ENCODE measurements at regions not wholly inside any gene's neighbourhood (a gene's known extent, or its start where the extent isn't known, plus 50 kb on each side); places are given as distances from the start of the nearest gene placed in this dataset.

DNA sequence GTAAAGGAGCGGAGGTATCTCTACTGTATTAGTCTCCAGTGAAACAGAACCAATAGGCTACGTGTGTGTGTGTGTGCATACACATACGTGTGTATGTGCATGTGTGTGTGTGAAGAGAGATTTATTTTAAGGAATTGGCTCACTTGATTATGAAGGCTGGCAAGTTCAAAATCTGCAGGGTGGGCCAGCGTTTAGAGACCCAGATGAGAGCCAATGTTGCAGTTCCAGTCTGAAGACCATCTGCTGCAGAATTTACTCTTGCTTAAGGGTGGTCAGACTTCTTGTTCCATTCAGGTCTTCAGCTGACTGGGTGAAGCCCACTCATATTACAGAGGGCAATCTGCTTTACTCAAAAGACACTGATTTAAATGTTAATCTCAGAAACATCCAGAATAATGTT is 119.2 kb downstream of the FGF18 start:
- DNase-seq (no peak), ATAC-seq (ENCODE audit: low FRiP score in 2 of 2) (no peak)
- Histone ChIP-seq H3K4me3 (no peak overlapping the region), H3K27ac (no peak overlapping the region), H3K4me1 (no peaks in the 10 kb centered on the region), H3K9me3 (no peaks in the 10 kb centered on the region), H3K36me3 (no peaks in the 10 kb centered on the region), H3K27me3 (no peaks in the 10 kb centered on the region)
- TF ChIP-seq, protein P1, sequence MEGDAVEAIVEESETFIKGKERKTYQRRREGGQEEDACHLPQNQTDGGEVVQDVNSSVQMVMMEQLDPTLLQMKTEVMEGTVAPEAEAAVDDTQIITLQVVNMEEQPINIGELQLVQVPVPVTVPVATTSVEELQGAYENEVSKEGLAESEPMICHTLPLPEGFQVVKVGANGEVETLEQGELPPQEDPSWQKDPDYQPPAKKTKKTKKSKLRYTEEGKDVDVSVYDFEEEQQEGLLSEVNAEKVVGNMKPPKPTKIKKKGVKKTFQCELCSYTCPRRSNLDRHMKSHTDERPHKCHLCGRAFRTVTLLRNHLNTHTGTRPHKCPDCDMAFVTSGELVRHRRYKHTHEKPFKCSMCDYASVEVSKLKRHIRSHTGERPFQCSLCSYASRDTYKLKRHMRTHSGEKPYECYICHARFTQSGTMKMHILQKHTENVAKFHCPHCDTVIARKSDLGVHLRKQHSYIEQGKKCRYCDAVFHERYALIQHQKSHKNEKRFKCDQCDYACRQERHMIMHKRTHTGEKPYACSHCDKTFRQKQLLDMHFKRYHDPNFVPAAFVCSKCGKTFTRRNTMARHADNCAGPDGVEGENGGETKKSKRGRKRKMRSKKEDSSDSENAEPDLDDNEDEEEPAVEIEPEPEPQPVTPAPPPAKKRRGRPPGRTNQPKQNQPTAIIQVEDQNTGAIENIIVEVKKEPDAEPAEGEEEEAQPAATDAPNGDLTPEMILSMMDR (IDR thresholded peaks at IDR 0.05) = no peak
- TF ChIP-seq EP300 (IDR thresholded peaks at IDR 0.05) = no peak
- no peak for TF ChIP-seq POLR2AphosphoS5 (IDR thresholded peaks at IDR 0.05)
- TF ChIP-seq POLR2A (IDR thresholded peaks at IDR 0.05) = no peak
- 66 to 81% methylated on average over 4 of the region's 4 CpGs for WGBS, 2 donors

DNA sequence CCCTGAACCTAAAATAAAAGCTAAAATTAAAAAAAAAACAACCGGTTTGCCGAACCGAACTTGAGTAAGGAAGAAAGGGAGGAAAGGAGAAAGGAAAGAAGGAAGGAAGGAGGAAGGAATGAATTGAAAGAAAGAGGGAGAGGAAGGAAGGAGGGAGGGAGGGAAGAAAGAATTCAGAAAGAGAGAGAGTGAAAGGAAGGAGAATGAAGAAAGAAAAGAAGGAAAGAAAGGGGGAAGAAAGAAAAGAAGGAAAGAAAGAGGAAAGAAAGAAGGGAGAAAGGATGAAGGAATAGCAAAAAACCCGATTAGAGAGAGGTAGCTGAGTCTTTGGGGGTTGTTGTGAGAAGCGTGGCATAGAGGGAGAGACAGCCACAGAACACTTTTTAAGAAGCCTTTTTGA is 121.4 kb downstream of the FGF18 start:
- 76 to 79% methylated on average over 5 of the region's 5 CpGs for WGBS, 2 donors
- no peak overlapping the region for H3K27ac ChIP-seq
- no peaks in the 10 kb centered on the region for H3K27me3 ChIP-seq
- DNase-seq = no peak
- TF ChIP-seq, protein P1 (IDR thresholded peaks at IDR 0.05) = no peak
- TF ChIP-seq POLR2A (IDR thresholded peaks at IDR 0.05) (no peak), POLR2AphosphoS5 (IDR thresholded peaks at IDR 0.05) (no peak), EP300 (IDR thresholded peaks at IDR 0.05) (no peak)
- H3K4me3 ChIP-seq = no peak overlapping the region
- no peaks in the 10 kb centered on the region for H3K4me1 ChIP-seq
- H3K9me3 ChIP-seq = no peaks in the 10 kb centered on the region
- no peaks in the 10 kb centered on the region for H3K36me3 ChIP-seq
- no peak for ATAC-seq (ENCODE audit: low FRiP score in 2 of 2)

DNA sequence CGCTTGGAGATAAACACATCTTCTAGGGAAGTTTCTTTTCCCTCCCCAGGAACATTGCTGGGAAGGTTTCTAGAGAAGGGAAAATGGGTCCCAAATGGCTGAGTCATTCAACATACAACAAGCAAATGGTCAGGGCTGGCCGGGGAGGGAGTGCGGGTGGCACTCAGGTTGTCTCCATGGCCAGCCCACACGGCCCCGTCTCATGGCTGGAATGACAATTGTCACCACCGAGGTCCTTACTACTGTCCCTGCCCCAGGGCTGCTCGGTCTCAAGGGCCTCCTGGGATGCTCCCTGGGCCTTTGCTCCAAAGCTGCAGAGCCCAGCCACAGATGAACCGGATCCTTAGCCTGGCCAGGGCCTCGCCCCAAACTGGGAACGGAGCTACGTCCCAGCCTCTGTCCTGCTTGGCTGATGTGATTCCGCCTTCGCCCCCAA is 121.9 kb downstream of the FGF18 start:
- peak in 1 of 2 donors; percentile 64 for ATAC-seq (ENCODE audit: low FRiP score in 2 of 2)
- Histone ChIP-seq H3K4me1 (no peaks in the 10 kb centered on the region), H3K27me3 (no peaks in the 10 kb centered on the region), H3K27ac (no peak overlapping the region), H3K4me3 (no peak overlapping the region), H3K36me3 (no peaks in the 10 kb centered on the region), H3K9me3 (no peaks in the 10 kb centered on the region)
- no peak for TF ChIP-seq POLR2A (IDR thresholded peaks at IDR 0.05)
- no peak for DNase-seq
- 91 to 92% methylated on average over 9 to 13 of the region's 13 CpGs for WGBS, 2 donors

DNA sequence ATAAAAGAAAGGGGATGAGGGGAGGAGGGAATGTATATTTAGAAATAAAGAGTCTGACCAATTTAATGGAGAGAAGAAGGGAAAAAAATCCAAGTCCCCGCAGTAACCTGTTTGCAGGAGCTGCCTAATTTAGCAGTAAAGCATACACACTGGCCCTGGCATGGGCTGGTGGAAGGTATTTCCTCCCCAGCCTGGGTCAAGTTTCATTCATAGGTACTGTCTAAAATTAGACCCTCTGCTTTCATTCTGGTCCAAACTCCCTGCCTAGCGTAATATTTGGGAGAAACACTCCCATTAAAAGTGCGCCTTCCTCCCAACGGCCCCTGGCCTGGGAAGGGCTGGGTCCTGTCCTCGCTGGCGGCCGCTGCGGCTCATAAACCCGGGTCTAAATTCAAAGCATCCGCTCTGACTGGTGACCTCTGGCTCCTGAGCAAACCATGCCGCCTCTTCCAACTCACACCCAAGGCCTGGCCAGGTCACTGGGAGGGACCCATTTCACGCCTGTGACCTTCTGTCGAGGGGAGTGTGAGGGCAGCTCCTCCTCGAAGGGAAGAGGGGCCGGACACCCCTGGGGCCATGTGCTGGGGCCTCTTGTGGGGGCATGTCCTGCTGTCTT is 123.2 kb downstream of the FGF18 start:
- ATAC-seq (ENCODE audit: low FRiP score in 2 of 2) (no peak), DNase-seq (no peak)
- no peaks in the 10 kb centered on the region for H3K36me3 ChIP-seq
- H3K27ac ChIP-seq = no peak overlapping the region
- no peaks in the 10 kb centered on the region for H3K27me3 ChIP-seq
- no peaks in the 10 kb centered on the region for H3K9me3 ChIP-seq
- no peak overlapping the region for H3K4me3 ChIP-seq
- TF ChIP-seq EP300 (IDR thresholded peaks at IDR 0.05) (no peak), POLR2AphosphoS5 (IDR thresholded peaks at IDR 0.05) (no peak), POLR2A (IDR thresholded peaks at IDR 0.05) (no peak)
- TF ChIP-seq, protein P1 (IDR thresholded peaks at IDR 0.05) = no peak
- WGBS, 2 donors = 69 to 85% methylated on average over 15 of the region's 15 CpGs
- no peaks in the 10 kb centered on the region for H3K4me1 ChIP-seq

DNA sequence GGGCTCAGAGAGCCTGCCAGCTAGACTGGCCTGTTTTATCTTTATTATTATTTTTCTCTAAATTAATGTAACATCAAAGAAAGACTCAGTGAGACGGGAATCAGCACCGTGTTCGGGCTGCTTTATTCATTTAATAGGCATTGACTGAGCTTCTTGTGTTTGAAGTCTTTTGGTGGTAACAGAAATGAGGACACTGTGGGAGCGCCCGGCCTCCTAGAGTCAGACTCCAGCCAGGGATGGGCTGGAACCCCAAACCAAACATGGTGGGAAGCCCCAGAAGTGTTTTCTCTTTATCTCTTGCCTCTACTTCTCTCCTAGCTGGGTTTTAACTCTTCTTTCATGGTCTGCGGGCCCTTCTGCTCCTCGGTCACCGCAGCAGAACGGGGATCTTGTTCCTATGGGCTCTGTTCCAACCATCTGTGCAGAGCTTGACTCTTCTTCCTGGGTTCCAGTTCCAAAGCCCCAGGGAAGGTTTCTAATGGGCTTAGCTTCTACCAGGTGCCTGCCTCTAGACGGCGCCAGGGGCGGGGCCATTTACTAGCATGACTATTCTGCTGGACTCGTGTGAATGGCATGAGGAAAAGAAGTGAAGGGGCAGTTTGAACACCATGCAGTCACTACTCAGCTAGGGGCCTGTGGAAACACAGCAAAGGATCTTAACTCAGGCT is 123.8 kb downstream of the FGF18 start:
- no peaks in the 10 kb centered on the region for H3K9me3 ChIP-seq
- ATAC-seq (ENCODE audit: low FRiP score in 2 of 2) (no peak), DNase-seq (no peak)
- 80% methylated on average over 13 of the region's 13 CpGs for WGBS, 2 donors
- no peak overlapping the region for H3K27ac ChIP-seq
- no peaks in the 10 kb centered on the region for H3K36me3 ChIP-seq
- H3K27me3 ChIP-seq = no peaks in the 10 kb centered on the region
- no peak for TF ChIP-seq POLR2A (IDR thresholded peaks at IDR 0.05)
- TF ChIP-seq EP300 (IDR thresholded peaks at IDR 0.05) = no peak
- TF ChIP-seq, protein P1 (IDR thresholded peaks at IDR 0.05) = no peak
- TF ChIP-seq POLR2AphosphoS5 (IDR thresholded peaks at IDR 0.05) = no peak
- H3K4me3 ChIP-seq = no peak overlapping the region
- H3K4me1 ChIP-seq = no peaks in the 10 kb centered on the region
